Activated CD8-positive, alpha-beta T cell treated with anti-CD3 and anti-CD28 coated beads for 36 hours (primary cell): ENCODE measurements at regions not wholly inside any gene's neighbourhood (a gene's known extent, or its start where the extent isn't known, plus 50 kb on each side); places are given as distances from the start of the nearest gene placed in this dataset.

Experiments
- ATAC-seq: fragments of 200-7000 bp; cut with Tn5 transposase; one replicate; pipeline ENCODE4 v1.10.0; 2021; ENCODE audit warnings: mild to moderate bottlenecking, moderate library complexity
- CTCF ChIA-PET: fragments of 350-600 bp; sonication (Branson Sonifier 250); formaldehyde crosslinking; loops from one replicate; lab custom pipeline; 2021; ENCODE audit warnings: antibody characterized with exemption; lab: Charles Lee
- POLR2A ChIA-PET: fragments of 350-600 bp; sonication (Branson Sonifier 250); formaldehyde crosslinking; loops from one replicate; lab custom pipeline; 2021; ENCODE audit warnings: antibody characterized with exemption; lab: Charles Lee
- DNase-seq: peaks from one replicate; pipeline ENCODE4 v3.0.0-alpha.2; 2020
- H3K27ac Mint-ChIP-seq: one replicate; pipeline ENCODE4 v1.8.0; 2021; ENCODE audit warnings: mild to moderate bottlenecking, mixed read lengths
- H3K27me3 Mint-ChIP-seq: one replicate; pipeline ENCODE4 v1.8.0; 2021; ENCODE audit warnings: mixed read lengths
- H3K36me3 Mint-ChIP-seq: one replicate; pipeline ENCODE4 v1.8.0; 2021; ENCODE audit warnings: low read depth, mixed read lengths
- H3K4me1 Mint-ChIP-seq: one replicate; pipeline ENCODE4 v1.8.0; 2021; ENCODE audit warnings: low read depth, mixed read lengths
- H3K4me3 Mint-ChIP-seq: one replicate; pipeline ENCODE4 v1.8.0; 2021; ENCODE audit warnings: mild to moderate bottlenecking, moderate library complexity, mixed read lengths
- H3K9me3 Mint-ChIP-seq: one replicate; pipeline ENCODE4 v1.8.0; 2021; ENCODE audit warnings: mixed read lengths
- intact Hi-C: fragments of 100-400 bp; cut with micrococcal nuclease; formaldehyde crosslinking; loops from one replicate; pipeline ENCODE4 v1.10.0; 2022
- TF ChIP-seq, protein P1 (sequence below): fragments of 200-600 bp; IDR thresholded peaks from one replicate; pipeline ENCODE4 v1.8.0; 2022; ENCODE audit warnings: antibody characterized with exemption, mild to moderate bottlenecking

- Mint-ChIP-seq H3K9me3 (no peaks in the 10 kb centered on the region), H3K36me3 (no peaks in the 10 kb centered on the region), H3K4me3 (no peak overlapping the region), H3K27ac (no peak overlapping the region), H3K4me1 (no peaks in the 10 kb centered on the region), H3K27me3 (no peaks in the 10 kb centered on the region)
- DNase-seq (no peak), ATAC-seq (no peak)
- POLR2A ChIA-PET = no interaction called here
- intact Hi-C loops = no loop called here
- CTCF ChIA-PET = no interaction called here
- TF ChIP-seq, protein P1, sequence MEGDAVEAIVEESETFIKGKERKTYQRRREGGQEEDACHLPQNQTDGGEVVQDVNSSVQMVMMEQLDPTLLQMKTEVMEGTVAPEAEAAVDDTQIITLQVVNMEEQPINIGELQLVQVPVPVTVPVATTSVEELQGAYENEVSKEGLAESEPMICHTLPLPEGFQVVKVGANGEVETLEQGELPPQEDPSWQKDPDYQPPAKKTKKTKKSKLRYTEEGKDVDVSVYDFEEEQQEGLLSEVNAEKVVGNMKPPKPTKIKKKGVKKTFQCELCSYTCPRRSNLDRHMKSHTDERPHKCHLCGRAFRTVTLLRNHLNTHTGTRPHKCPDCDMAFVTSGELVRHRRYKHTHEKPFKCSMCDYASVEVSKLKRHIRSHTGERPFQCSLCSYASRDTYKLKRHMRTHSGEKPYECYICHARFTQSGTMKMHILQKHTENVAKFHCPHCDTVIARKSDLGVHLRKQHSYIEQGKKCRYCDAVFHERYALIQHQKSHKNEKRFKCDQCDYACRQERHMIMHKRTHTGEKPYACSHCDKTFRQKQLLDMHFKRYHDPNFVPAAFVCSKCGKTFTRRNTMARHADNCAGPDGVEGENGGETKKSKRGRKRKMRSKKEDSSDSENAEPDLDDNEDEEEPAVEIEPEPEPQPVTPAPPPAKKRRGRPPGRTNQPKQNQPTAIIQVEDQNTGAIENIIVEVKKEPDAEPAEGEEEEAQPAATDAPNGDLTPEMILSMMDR = no peak
These were observed 536.8 kb downstream of the BNC2 start for GRCh38 chr9:16333691-16334090.

DNA sequence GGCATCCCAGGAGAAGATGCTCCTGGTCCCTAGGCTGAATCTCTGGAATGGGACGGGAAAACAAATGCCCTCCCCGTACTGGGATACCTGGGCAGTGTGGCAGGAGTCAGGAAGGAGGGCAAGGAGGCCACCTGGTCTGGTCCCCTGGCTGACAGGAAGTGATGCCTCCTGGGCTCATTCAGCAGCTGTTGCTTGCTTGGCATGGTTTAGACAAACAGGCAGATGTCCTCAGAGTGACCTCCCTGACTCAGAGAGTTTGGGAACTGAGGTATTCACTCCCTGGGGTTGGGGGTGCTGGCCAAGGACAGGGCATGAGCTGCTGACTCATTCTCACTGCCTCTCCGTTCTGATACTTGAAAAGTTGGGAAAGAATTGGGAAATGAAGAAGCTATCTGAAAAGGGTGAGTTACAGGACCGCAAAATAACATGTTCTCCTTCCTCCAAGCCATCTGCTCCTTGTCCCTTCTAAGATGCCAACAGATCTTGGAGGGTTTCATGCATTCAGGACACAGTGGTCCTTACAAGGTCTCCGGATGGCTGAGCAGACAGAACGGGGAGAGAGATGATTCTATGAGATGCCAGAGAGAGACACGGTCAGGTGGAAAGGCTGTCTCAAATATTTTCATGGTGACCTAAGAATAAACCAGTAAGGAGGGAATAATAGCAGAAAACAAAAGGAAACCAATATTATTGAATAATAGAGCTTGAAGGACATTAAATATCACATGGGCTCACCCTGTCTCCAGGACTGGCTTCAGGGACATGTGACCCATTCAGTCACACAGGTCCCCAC, 534.5 kb downstream of the BNC2 start:
- intact Hi-C loops = no loop called here
- no peaks in the 10 kb centered on the region for H3K4me1 Mint-ChIP-seq
- H3K9me3 Mint-ChIP-seq = no peaks in the 10 kb centered on the region
- H3K4me3 Mint-ChIP-seq = no peak overlapping the region
- POLR2A ChIA-PET = no interaction called here
- ATAC-seq = no peak
- H3K27ac Mint-ChIP-seq = no peak overlapping the region
- no peaks in the 10 kb centered on the region for H3K27me3 Mint-ChIP-seq
- H3K36me3 Mint-ChIP-seq = no peaks in the 10 kb centered on the region
- no peak for DNase-seq
- TF ChIP-seq, protein P1 = no peak
- CTCF ChIA-PET = no interaction called here

DNA sequence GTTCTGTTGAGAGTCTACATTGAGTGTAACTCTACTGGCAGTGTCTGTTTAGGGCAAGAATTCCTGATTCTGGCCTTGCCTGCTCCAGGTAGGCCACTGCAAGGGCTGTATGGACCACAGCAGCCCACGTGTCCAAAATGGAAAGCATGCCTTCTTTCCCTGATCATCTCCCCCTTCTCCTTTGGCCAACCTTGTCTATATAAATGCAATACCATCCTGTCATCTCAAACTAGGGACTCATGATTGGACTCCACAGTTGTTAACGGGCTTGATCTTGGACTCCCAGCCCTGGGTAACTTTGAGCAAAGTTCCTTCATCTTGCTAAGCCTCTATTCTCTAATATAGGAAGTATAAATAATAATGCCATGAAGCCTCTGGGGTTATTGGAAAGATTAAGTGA, 533.6 kb downstream of the BNC2 start:
- intact Hi-C loops = no loop called here
- Mint-ChIP-seq H3K4me3 (no peak overlapping the region), H3K27ac (no peak overlapping the region), H3K36me3 (no peaks in the 10 kb centered on the region), H3K27me3 (no peaks in the 10 kb centered on the region), H3K4me1 (no peaks in the 10 kb centered on the region), H3K9me3 (no peaks in the 10 kb centered on the region)
- TF ChIP-seq, protein P1 = no peak
- POLR2A ChIA-PET = no interaction called here
- CTCF ChIA-PET = no interaction called here
- ATAC-seq = no peak
- no peak for DNase-seq

- ChIA-PET CTCF (no interaction called here), POLR2A (no interaction called here)
- H3K36me3 Mint-ChIP-seq = no peaks in the 10 kb centered on the region
- DNase-seq (no peak), ATAC-seq (no peak)
- no peaks in the 10 kb centered on the region for H3K4me1 Mint-ChIP-seq
- no peaks in the 10 kb centered on the region for H3K9me3 Mint-ChIP-seq
- no peaks in the 10 kb centered on the region for H3K27me3 Mint-ChIP-seq
- TF ChIP-seq, protein P1 = no peak
- intact Hi-C loops = no loop called here
- H3K4me3 Mint-ChIP-seq = no peak overlapping the region
- H3K27ac Mint-ChIP-seq = no peak overlapping the region
These were observed 533.0 kb downstream of the BNC2 start for GRCh38 chr9:16337322-16338029.

DNA sequence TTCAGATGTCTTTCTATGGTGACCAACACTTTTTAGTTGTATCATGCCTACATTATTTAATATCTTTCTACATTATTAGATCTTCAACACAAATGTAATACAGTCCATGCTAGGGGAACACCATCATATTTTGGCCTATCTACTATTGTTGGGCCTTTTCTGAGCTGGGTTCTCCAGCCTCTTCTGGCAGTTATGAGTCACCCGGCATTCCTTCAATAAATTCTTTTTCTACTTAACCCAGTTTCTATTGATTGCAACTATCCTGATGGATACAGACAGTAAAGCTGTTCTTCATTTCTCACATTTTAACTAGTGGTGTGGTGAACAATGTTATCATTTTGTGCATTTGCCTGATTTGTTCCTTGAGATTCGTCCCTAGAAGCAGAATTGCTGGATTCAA, 529.3 kb downstream of the BNC2 start:
- ChIA-PET CTCF (no interaction called here), POLR2A (no interaction called here)
- DNase-seq = no peak
- no peak for ATAC-seq
- H3K9me3 Mint-ChIP-seq = no peaks in the 10 kb centered on the region
- H3K27me3 Mint-ChIP-seq = no peaks in the 10 kb centered on the region
- H3K27ac Mint-ChIP-seq = no peak overlapping the region
- intact Hi-C loops = no loop called here
- H3K36me3 Mint-ChIP-seq = no peaks in the 10 kb centered on the region
- no peaks in the 10 kb centered on the region for H3K4me1 Mint-ChIP-seq
- TF ChIP-seq, protein P1 = no peak
- H3K4me3 Mint-ChIP-seq = no peak overlapping the region
